IMR-90 (cell line): ENCODE measurements at regions not wholly inside any gene's neighbourhood (a gene's known extent, or its start where the extent isn't known, plus 50 kb on each side); places are given as distances from the start of the nearest gene placed in this dataset.

ENCODE experiments used
- ATAC-seq: fragments of 200-7000 bp; cut with Tn5 transposase; 2 replicates; pipeline ENCODE4 v1.9.1; 2020; ENCODE audit warnings: low read depth, mild to moderate bottlenecking, moderate library complexity
- BruUV-seq: library from RNA; stranded (reverse); fragments of 400-500 nt; replicated peaks from 2 replicates; lab custom pipeline; 2021; lab: Mats Ljungman, UMichigan
- CTCF ChIA-PET: fragments of 300-600 bp; formaldehyde crosslinking; extraction: SDS; loops from one replicate; lab custom pipeline; 2021; ENCODE audit warnings: antibody characterized with exemption; lab: Yijun Ruan, JAX
- POLR2A ChIA-PET: fragments of 300-600 bp; sonication (Branson Sonifier 250); formaldehyde crosslinking; loops from one replicate; lab custom pipeline; 2022; ENCODE audit warnings: antibody characterized with exemption; ENCODE audit not compliant: unreplicated experiment; lab: Charles Lee
- DNase-seq: peaks from one replicate; pipeline ENCODE4 v3.0.0; 2013
- H2AFZ ChIP-seq: replicated peaks from 2 replicates; pipeline ENCODE3; 2013; ENCODE audit warnings: low read length, mild to moderate bottlenecking; ENCODE audit not compliant: poor library complexity
- H2AK5ac ChIP-seq: 2 replicates; pipeline ENCODE4 v1.6.1; 2013; ENCODE audit warnings: low read depth, low read length, inconsistent platforms
- H2AK9ac ChIP-seq: replicated peaks from 2 replicates; pipeline ENCODE3; 2013; ENCODE audit warnings: mild to moderate bottlenecking, low read depth, low read length, moderate library complexity; ENCODE audit not compliant: poor library complexity
- H2BK120ac ChIP-seq: 2 replicates; pipeline ENCODE4 v1.6.1; 2013; ENCODE audit warnings: low read depth, low read length, inconsistent platforms
- H2BK15ac ChIP-seq: 3 replicates; pipeline ENCODE4 v1.6.1; 2013; ENCODE audit warnings: low read depth, low read length, inconsistent platforms
- H2BK20ac ChIP-seq: 2 replicates; pipeline ENCODE4 v1.6.1; 2013; ENCODE audit warnings: low read depth, mild to moderate bottlenecking, inconsistent platforms, low read length, moderate library complexity
- H2BK5ac ChIP-seq: 2 replicates; pipeline ENCODE4 v1.6.1; 2013; ENCODE audit warnings: mild to moderate bottlenecking, low read depth, low read length, inconsistent platforms; ENCODE audit not compliant: poor library complexity, severe bottlenecking
- H3K14ac ChIP-seq: replicated peaks from 2 replicates; pipeline ENCODE4 v1.6.1; 2013; ENCODE audit warnings: low read depth, low read length, inconsistent platforms
- H3K18ac ChIP-seq: 2 replicates; pipeline ENCODE4 v1.6.1; 2013; ENCODE audit warnings: low read depth, low read length, control low read depth
- H3K23ac ChIP-seq: 2 replicates; pipeline ENCODE4 v1.6.1; 2013; ENCODE audit warnings: low read depth, low read length, inconsistent platforms
- H3K27ac ChIP-seq: 2 replicates; pipeline ENCODE4 v1.5.1; 2013; ENCODE audit warnings: mild to moderate bottlenecking, control low read depth, low read length; ENCODE audit not compliant: insufficient read depth
- H3K27me3 ChIP-seq: 2 replicates; pipeline ENCODE4 v1.6.1; 2013; ENCODE audit warnings: low read length; ENCODE audit not compliant: control insufficient read depth, insufficient read depth
- H3K36me3 ChIP-seq: 2 replicates; pipeline ENCODE4 v1.6.1; 2013; ENCODE audit warnings: low read length, mixed read lengths; ENCODE audit not compliant: control insufficient read depth, insufficient read depth
- H3K4ac ChIP-seq: 2 replicates; pipeline ENCODE4 v1.6.1; 2013; ENCODE audit warnings: low read depth, low read length, inconsistent platforms
- H3K4me1 ChIP-seq: 2 replicates; pipeline ENCODE4 v1.6.1; 2013; ENCODE audit warnings: low read length, mixed read lengths; ENCODE audit not compliant: control insufficient read depth, insufficient read depth
- H3K4me2 ChIP-seq: 2 replicates; pipeline ENCODE4 v1.6.1; 2013; ENCODE audit warnings: low read depth, mild to moderate bottlenecking, control low read depth, low read length, moderate library complexity
- H3K4me3 ChIP-seq: 2 replicates; pipeline ENCODE4 v1.5.1; 2013; ENCODE audit warnings: low read depth, mild to moderate bottlenecking, control low read depth, low read length, moderate library complexity; ENCODE audit not compliant: insufficient read depth
- H3K56ac ChIP-seq: 2 replicates; pipeline ENCODE4 v1.6.1; 2013; ENCODE audit warnings: low read length, inconsistent platforms; ENCODE audit not compliant: insufficient read depth; ENCODE audit errors: extremely low read depth
- H3K79me1 ChIP-seq, 2 experiments: 2 replicates each; pipeline ENCODE4 v1.6.1; 2013; ENCODE audit warnings: low read length in 2 of 2, inconsistent platforms in 1 of 2, low read depth in 1 of 2
- H3K9ac ChIP-seq: 2 replicates; pipeline ENCODE4 v1.6.1; 2013; ENCODE audit warnings: low read depth, low read length, control low read depth
- H3K9me1 ChIP-seq: 2 replicates; pipeline ENCODE4 v1.6.1; 2013; ENCODE audit warnings: low read length, inconsistent platforms; ENCODE audit not compliant: insufficient read depth
- H3K9me3 ChIP-seq: 2 replicates; pipeline ENCODE4 v1.6.1; 2013; ENCODE audit warnings: low read length; ENCODE audit not compliant: control insufficient read depth, insufficient read depth
- H4K20me1 ChIP-seq: 2 replicates; pipeline ENCODE4 v1.6.1; 2013; ENCODE audit warnings: low read length, inconsistent platforms; ENCODE audit not compliant: insufficient read depth
- H4K5ac ChIP-seq: 2 replicates; pipeline ENCODE4 v1.6.1; 2013; ENCODE audit warnings: mild to moderate bottlenecking, low read depth, low read length, control low read depth
- H4K8ac ChIP-seq, 2 experiments: 2 replicates each; pipeline ENCODE4 v1.6.1; 2013; ENCODE audit warnings: low read depth in 2 of 2, low read length in 2 of 2, control low read depth in 1 of 2, inconsistent platforms in 1 of 2
- H4K91ac ChIP-seq: 2 replicates; pipeline ENCODE4 v1.6.1; 2013; ENCODE audit warnings: low read depth, low read length, inconsistent platforms; ENCODE audit not compliant: insufficient read depth
- WGBS, 2 experiments: methylation state at CpG; one replicate each; pipeline versions ENCODE4 v1.1.5 to v1.1.7; 2013; ENCODE audit warnings: missing lambda C conversion rate in 2 of 2; ENCODE audit not compliant: insufficient read length in 1 of 2; ENCODE audit errors: extremely low coverage in 2 of 2; 5-methylcytosine and 5-hydroxymethylcytosine counted together
- dilution Hi-C: fragments of 300-500 bp; cut with HindIII; formaldehyde crosslinking; loops from one replicate; pipeline ENCODE4 v1.14.3; 2018; ENCODE audit warnings: low sequenced_read_pairs; ENCODE audit not compliant: unreplicated experiment
- in situ Hi-C: fragments of 300-500 bp; cut with MboI; formaldehyde crosslinking; loops from 3 replicates; pipeline ENCODE4 v1.14.3; 2019; ENCODE audit warnings: low sequenced_read_pairs, inconsistent platforms, mixed read lengths
- intact Hi-C: fragments of 100-400 bp; cut with micrococcal nuclease; formaldehyde crosslinking; loops from 2 replicates; pipeline ENCODE4 v1.10.0; 2022
- TF ChIP-seq, protein P1 (sequence below): fragments of 150-350 bp; IDR thresholded peaks from 2 replicates; pipeline ENCODE4 v1.6.1; 2017; ENCODE audit warnings: mild to moderate bottlenecking, antibody characterized with exemption, low read length, low read depth

DNA sequence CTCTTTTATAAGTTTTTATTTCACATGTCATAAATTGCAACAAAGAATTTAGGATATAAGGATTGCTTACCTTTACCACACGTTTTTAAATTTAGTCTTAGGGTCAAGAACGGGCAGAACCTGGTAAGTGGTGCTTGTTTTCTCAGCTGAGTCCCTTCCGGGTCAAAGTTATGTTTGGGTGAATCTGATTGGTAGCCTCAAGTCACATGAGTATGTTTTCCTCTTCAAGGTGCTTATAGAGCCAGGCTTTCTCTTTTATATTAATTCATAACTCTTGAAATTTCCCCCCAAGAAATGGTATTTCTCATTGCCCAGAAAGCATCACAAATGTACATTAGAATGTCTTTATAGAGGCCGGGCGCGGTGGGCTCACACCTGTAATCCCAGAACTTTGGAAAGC, 415.7 kb upstream of the ROBO2 start:
- Histone ChIP-seq H4K5ac (no peak overlapping the region), H4K91ac (no peak overlapping the region), H3K4ac (no peak overlapping the region), H3K79me1 (no peaks in the 10 kb centered on the region), H2BK20ac (no peak overlapping the region), H2BK5ac (no peak overlapping the region), H3K4me2 (no peak overlapping the region), H4K20me1 (no peaks in the 10 kb centered on the region), H2AK5ac (no peak overlapping the region), H3K18ac (no peak overlapping the region), H3K4me3 (no peak overlapping the region), H3K27ac (no peak overlapping the region), H2AK9ac (no peak overlapping the region), H3K4me1 (no peaks in the 10 kb centered on the region), H2AFZ (no peak overlapping the region), H3K56ac (no peak overlapping the region), H3K14ac (no peak overlapping the region), H2BK120ac (no peak overlapping the region), H3K9ac (no peak overlapping the region), H3K27me3 (no peaks in the 10 kb centered on the region), H2BK15ac (no peak overlapping the region), H3K36me3 (no peaks in the 10 kb centered on the region), H4K8ac (no peak overlapping the region), H3K23ac (no peak overlapping the region), H3K9me3 (no peaks in the 10 kb centered on the region), H3K9me1 (no peaks in the 10 kb centered on the region)
- dilution Hi-C loops, result no loop called here
- TF ChIP-seq, protein P1, sequence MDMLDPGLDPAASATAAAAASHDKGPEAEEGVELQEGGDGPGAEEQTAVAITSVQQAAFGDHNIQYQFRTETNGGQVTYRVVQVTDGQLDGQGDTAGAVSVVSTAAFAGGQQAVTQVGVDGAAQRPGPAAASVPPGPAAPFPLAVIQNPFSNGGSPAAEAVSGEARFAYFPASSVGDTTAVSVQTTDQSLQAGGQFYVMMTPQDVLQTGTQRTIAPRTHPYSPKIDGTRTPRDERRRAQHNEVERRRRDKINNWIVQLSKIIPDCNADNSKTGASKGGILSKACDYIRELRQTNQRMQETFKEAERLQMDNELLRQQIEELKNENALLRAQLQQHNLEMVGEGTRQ, result no peak
- intact Hi-C loops, result no loop called here
- BruUV-seq, result no TSS peak
- WGBS, 2 experiments, result no CpG with 5 or more reads among the region's 6 CpGs
- no peak for ATAC-seq
- DNase-seq, result no peak
- in situ Hi-C loops, result no loop called here
- CTCF ChIA-PET, result interaction anchor here (1.1 kb wide), 1 partner anchor 65 kb away, joined by 3 read pairs; no protein-coding TSS in a partner anchor
- POLR2A ChIA-PET, result no interaction called here
